ENCODE measurements at regions not wholly inside any gene's neighbourhood (a gene's known extent, or its start where the extent isn't known, plus 50 kb on each side); places are given as distances from the start of the nearest gene placed in this dataset.

GRCh38 chr10:4662576-4663161 is 163.3 kb upstream of the AKR1E2 start:
- no peak for DNase-seq (ENCODE audit: low read depth in 2 of 2)

- DNase-seq (ENCODE audit: low read depth in 2 of 2), result no peak
Measured at GRCh38 chr10:4661511-4662255, 164.3 kb upstream of the AKR1E2 start.

- no peak for DNase-seq (ENCODE audit: low read depth in 2 of 2)
Measured at GRCh38 chr10:4658777-4659176, 167.2 kb upstream of the AKR1E2 start.

- DNase-seq (ENCODE audit: low read depth in 2 of 2), result no peak
Measured at GRCh38 chr10:4656576-4657194, 169.3 kb upstream of the AKR1E2 start.

- no peak for DNase-seq (ENCODE audit: low read depth in 2 of 2)
Measured at GRCh38 chr10:4655879-4656278, 170.1 kb upstream of the AKR1E2 start.

GRCh38 chr10:4655406-4655805 is 170.6 kb upstream of the AKR1E2 start:
- DNase-seq (ENCODE audit: low read depth in 2 of 2), result no peak

GRCh38 chr10:4654496-4654895 is 171.5 kb upstream of the AKR1E2 start:
- no peak for DNase-seq (ENCODE audit: low read depth in 2 of 2)

GRCh38 chr10:4653160-4653559 is 172.8 kb upstream of the AKR1E2 start:
- no peak for DNase-seq (ENCODE audit: low read depth in 2 of 2)

GRCh38 chr10:4652111-4653010 is 173.6 kb upstream of the AKR1E2 start:
- no peak for DNase-seq (ENCODE audit: low read depth in 2 of 2)

- no peak for DNase-seq (ENCODE audit: low read depth in 2 of 2)
Measured at GRCh38 chr10:4651404-4652037, 174.5 kb upstream of the AKR1E2 start.

GRCh38 chr10:4650582-4650981 is 175.4 kb upstream of the AKR1E2 start:
- no peak for DNase-seq (ENCODE audit: low read depth in 2 of 2)

GRCh38 chr10:4649886-4650508 is 176.0 kb upstream of the AKR1E2 start:
- no peak for DNase-seq (ENCODE audit: low read depth in 2 of 2)

GRCh38 chr10:4649471-4649870 is 176.5 kb upstream of the AKR1E2 start:
- DNase-seq (ENCODE audit: low read depth in 2 of 2), result no peak

- DNase-seq (ENCODE audit: low read depth in 2 of 2), result no peak
Measured at GRCh38 chr10:4648999-4649398, 177.0 kb upstream of the AKR1E2 start.

- no peak for DNase-seq (ENCODE audit: low read depth in 2 of 2)
Measured at GRCh38 chr10:4647109-4647785, 178.8 kb upstream of the AKR1E2 start.

GRCh38 chr10:4646547-4646946 is 179.5 kb upstream of the AKR1E2 start:
- DNase-seq (ENCODE audit: low read depth in 2 of 2), result no peak

- no peak for DNase-seq (ENCODE audit: low read depth in 2 of 2)
Measured at GRCh38 chr10:4645836-4646235, 180.2 kb upstream of the AKR1E2 start.

- DNase-seq (ENCODE audit: low read depth in 2 of 2), result no peak
Measured at GRCh38 chr10:4643471-4643870, 182.5 kb upstream of the AKR1E2 start.

GRCh38 chr10:4639960-4640359 is 186.0 kb upstream of the AKR1E2 start:
- DNase-seq (ENCODE audit: low read depth in 2 of 2), result no peak

GRCh38 chr10:4638099-4638498 is 187.9 kb upstream of the AKR1E2 start:
- DNase-seq (ENCODE audit: low read depth in 2 of 2), result no peak

- no peak for DNase-seq (ENCODE audit: low read depth in 2 of 2)
Measured at GRCh38 chr10:4637657-4638056, 188.3 kb upstream of the AKR1E2 start.

Measured in fibroblast of skin of left biceps (primary cell).